Mammary epithelial cell (primary cell): ENCODE measurements at regions not wholly inside any gene's neighbourhood (a gene's known extent, or its start where the extent isn't known, plus 50 kb on each side); places are given as distances from the start of the nearest gene placed in this dataset.

Experiments
- CTCF ChIP-seq, 2 donors: IDR thresholded peaks in 1 of 2; conservative IDR thresholded peaks in 1 of 2; 2 replicates each; pipeline ENCODE4 v1.5.1; 2011 to 2012; ENCODE audit warnings: inconsistent platforms in 2 of 2, low read length in 2 of 2, mild to moderate bottlenecking in 2 of 2, control low read depth in 1 of 2, low read depth in 1 of 2; ENCODE audit not compliant: insufficient read depth in 1 of 2; ENCODE audit errors: extremely low read depth in 1 of 2
- EZH2 ChIP-seq: IDR thresholded peaks from 2 replicates; pipeline ENCODE4 v1.6.1; 2012; ENCODE audit warnings: low read length, inconsistent platforms, borderline replicate concordance

- no peak for TF ChIP-seq CTCF (conservative IDR thresholded peaks at IDR 0.05 in 1 of 2, IDR thresholded peaks at IDR 0.05 in 1 of 2; ENCODE audit: extremely low read depth in 1 of 2, insufficient read depth in 1 of 2, low read depth in 1 of 2, low read length in 2 of 2)
- TF ChIP-seq EZH2, result no peak
Observed at GRCh38 chr3:31434819-31435218, 97.9 kb upstream of the STT3B start.
